ENCODE measurements at regions not wholly inside any gene's neighbourhood (a gene's known extent, or its start where the extent isn't known, plus 50 kb on each side); places are given as distances from the start of the nearest gene placed in this dataset.
"Not testable (repeated sequence)": the region's sequence is repeated elsewhere in the genome, so short reads cannot be mapped to it uniquely, and the experiment has no call there.

DNA sequence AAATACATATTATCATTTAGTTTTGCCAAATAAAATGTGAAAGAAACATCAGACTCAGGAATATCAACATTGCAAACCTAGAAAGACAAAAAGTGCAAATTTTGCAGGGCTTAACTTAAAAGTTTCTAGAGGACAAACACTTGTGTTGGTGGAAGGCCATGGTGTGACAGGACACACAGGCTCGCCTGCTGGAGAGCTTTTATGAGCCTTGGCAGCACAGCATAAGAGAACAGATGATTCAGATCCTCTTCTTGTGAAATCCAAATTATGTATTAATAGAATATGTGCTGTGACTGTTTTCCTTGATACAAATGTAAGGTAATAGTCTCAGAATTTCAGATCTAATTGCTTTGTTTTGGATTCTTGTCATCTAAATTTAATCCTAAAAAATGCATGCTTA, 72.9 kb upstream of the ABCB5 start:
- H3K36me3 ChIP-seq (ENCODE audit: insufficient read depth, low read length), result no peaks in the 10 kb centered on the region
- H3K4me3 ChIP-seq (ENCODE audit: low read length in 2 of 2), result no peak overlapping the region
- Mint-ChIP-seq H3K27ac (no peak overlapping the region), H3K9me3 (peaks cover 0 to 9% (median 2%) of the 10 kb centered on the region in 8 donors), H3K4me3 (no peak overlapping the region), H3K4me1 (no peaks in the 10 kb centered on the region), H3K27me3 (no peaks in the 10 kb centered on the region), H3K36me3 (no peaks in the 10 kb centered on the region)
- no peaks in the 10 kb centered on the region for H3K4me1 ChIP-seq (ENCODE audit: insufficient read depth, low read length)
- no peaks in the 10 kb centered on the region for H3K27me3 ChIP-seq (ENCODE audit: insufficient read depth, low read length)
- no peak for DNase-seq
- ChIA-PET POLR2A (ENCODE audit: partially characterized antibody) (no interaction called here), CTCF (ENCODE audit: partially characterized antibody) (no interaction called here)
- H3K9me3 ChIP-seq (ENCODE audit: control insufficient read depth in 1 of 2, low read length in 2 of 2), result no peaks in the 10 kb centered on the region
- intact Hi-C loops (cut with micrococcal nuclease), result no loop called here
- no peak overlapping the region for H3K27ac ChIP-seq (ENCODE audit: low read depth, low read length)

DNA sequence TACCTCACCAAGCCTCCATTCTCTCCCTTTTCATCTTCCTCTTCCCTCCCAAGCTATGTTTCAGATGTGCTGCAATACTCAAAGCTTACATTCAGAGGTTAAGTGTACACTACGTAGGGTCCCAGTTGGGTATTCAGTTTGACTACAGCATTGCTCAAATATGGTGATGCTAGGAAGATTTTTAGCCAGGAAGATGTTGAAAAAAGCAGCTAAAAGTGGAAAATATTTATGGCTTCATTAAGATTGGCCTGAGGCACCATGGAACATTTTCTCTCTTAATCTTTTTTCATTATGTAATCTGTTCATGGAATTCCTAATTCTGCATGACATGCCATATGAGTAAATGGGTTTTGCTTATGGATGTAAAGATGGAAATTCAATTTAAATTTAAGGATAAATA, 72.0 kb upstream of the ABCB5 start:
- H3K36me3 Mint-ChIP-seq, result no peaks in the 10 kb centered on the region
- ChIA-PET CTCF (ENCODE audit: partially characterized antibody) (no interaction called here), POLR2A (ENCODE audit: partially characterized antibody) (no interaction called here)

GRCh38 chr7:20545016-20545415, 70.5 kb upstream of the ABCB5 start:
- no peaks in the 10 kb centered on the region for H3K27me3 ChIP-seq (ENCODE audit: insufficient read depth, low read length)
- H3K9me3 ChIP-seq (ENCODE audit: control insufficient read depth in 1 of 2, low read length in 2 of 2), result no peaks in the 10 kb centered on the region
- H3K36me3 ChIP-seq (ENCODE audit: insufficient read depth, low read length), result no peaks in the 10 kb centered on the region
- no peak for DNase-seq
- H3K4me3 ChIP-seq (ENCODE audit: low read length in 2 of 2), result no peak overlapping the region
- POLR2A ChIA-PET (ENCODE audit: partially characterized antibody), result no interaction called here
- Mint-ChIP-seq H3K9me3 (peaks cover 0 to 7% (median 0%) of the 10 kb centered on the region in 8 donors), H3K36me3 (no peaks in the 10 kb centered on the region), H3K4me3 (no peak overlapping the region), H3K4me1 (no peaks in the 10 kb centered on the region), H3K27ac (no peak overlapping the region), H3K27me3 (no peaks in the 10 kb centered on the region)
- intact Hi-C loops (cut with micrococcal nuclease), result no loop called here
- CTCF ChIA-PET (ENCODE audit: partially characterized antibody), result no interaction called here
- no peak overlapping the region for H3K27ac ChIP-seq (ENCODE audit: low read depth, low read length)
- no peaks in the 10 kb centered on the region for H3K4me1 ChIP-seq (ENCODE audit: insufficient read depth, low read length)

More for the DNA sequence above, 72.0 kb upstream of the ABCB5 start:
- no peak for DNase-seq
- no peak overlapping the region for H3K27ac ChIP-seq (ENCODE audit: low read depth, low read length)
- H3K27me3 ChIP-seq (ENCODE audit: insufficient read depth, low read length), result no peaks in the 10 kb centered on the region
- H3K9me3 Mint-ChIP-seq, result peaks cover 0 to 9% (median 2%) of the 10 kb centered on the region in 8 donors
- no peak overlapping the region for H3K27ac Mint-ChIP-seq
- intact Hi-C loops (cut with micrococcal nuclease), result no loop called here
- no peak overlapping the region for H3K4me3 Mint-ChIP-seq
- no peak overlapping the region for H3K4me3 ChIP-seq (ENCODE audit: low read length in 2 of 2)
- no peaks in the 10 kb centered on the region for H3K9me3 ChIP-seq (ENCODE audit: control insufficient read depth in 1 of 2, low read length in 2 of 2)
- no peaks in the 10 kb centered on the region for H3K36me3 ChIP-seq (ENCODE audit: insufficient read depth, low read length)
- no peaks in the 10 kb centered on the region for H3K4me1 ChIP-seq (ENCODE audit: insufficient read depth, low read length)
- H3K4me1 Mint-ChIP-seq, result no peaks in the 10 kb centered on the region
- H3K27me3 Mint-ChIP-seq, result no peaks in the 10 kb centered on the region

GRCh38 chr7:20546958-20547357, 68.5 kb upstream of the ABCB5 start:
- H3K27ac Mint-ChIP-seq; H3K27me3 Mint-ChIP-seq; H3K36me3 ChIP-seq (ENCODE audit: insufficient read depth, low read length); H3K9me3 Mint-ChIP-seq; H3K4me1 Mint-ChIP-seq; H3K9me3 ChIP-seq (ENCODE audit: control insufficient read depth in 1 of 2, low read length in 2 of 2); CTCF ChIA-PET (ENCODE audit: partially characterized antibody); H3K27me3 ChIP-seq (ENCODE audit: insufficient read depth, low read length); DNase-seq; H3K4me3 Mint-ChIP-seq; intact Hi-C loops (cut with micrococcal nuclease); POLR2A ChIA-PET (ENCODE audit: partially characterized antibody); H3K27ac ChIP-seq (ENCODE audit: low read depth, low read length); H3K4me3 ChIP-seq (ENCODE audit: low read length in 2 of 2); H3K36me3 Mint-ChIP-seq; H3K4me1 ChIP-seq (ENCODE audit: insufficient read depth, low read length): not testable (repeated sequence)

- CTCF ChIA-PET (ENCODE audit: partially characterized antibody), result no interaction called here
- Histone ChIP-seq H3K4me1 (ENCODE audit: insufficient read depth, low read length) (no peaks in the 10 kb centered on the region), H3K27ac (ENCODE audit: low read depth, low read length) (no peak overlapping the region), H3K4me3 (ENCODE audit: low read length in 2 of 2) (no peak overlapping the region), H3K9me3 (ENCODE audit: control insufficient read depth in 1 of 2, low read length in 2 of 2) (no peaks in the 10 kb centered on the region), H3K36me3 (ENCODE audit: insufficient read depth, low read length) (no peaks in the 10 kb centered on the region), H3K27me3 (ENCODE audit: insufficient read depth, low read length) (no peaks in the 10 kb centered on the region)
- H3K4me1 Mint-ChIP-seq, result no peaks in the 10 kb centered on the region
- no peaks in the 10 kb centered on the region for H3K27me3 Mint-ChIP-seq
- H3K9me3 Mint-ChIP-seq, result peaks cover 0 to 3% (median 0%) of the 10 kb centered on the region in 8 donors
- intact Hi-C loops (cut with micrococcal nuclease), result no loop called here
- no peaks in the 10 kb centered on the region for H3K36me3 Mint-ChIP-seq
- DNase-seq, result no peak
- H3K4me3 Mint-ChIP-seq, result no peak overlapping the region
- POLR2A ChIA-PET (ENCODE audit: partially characterized antibody), result no interaction called here
- no peak overlapping the region for H3K27ac Mint-ChIP-seq
Observed at GRCh38 chr7:20554072-20554471, 61.4 kb upstream of the ABCB5 start.

DNA sequence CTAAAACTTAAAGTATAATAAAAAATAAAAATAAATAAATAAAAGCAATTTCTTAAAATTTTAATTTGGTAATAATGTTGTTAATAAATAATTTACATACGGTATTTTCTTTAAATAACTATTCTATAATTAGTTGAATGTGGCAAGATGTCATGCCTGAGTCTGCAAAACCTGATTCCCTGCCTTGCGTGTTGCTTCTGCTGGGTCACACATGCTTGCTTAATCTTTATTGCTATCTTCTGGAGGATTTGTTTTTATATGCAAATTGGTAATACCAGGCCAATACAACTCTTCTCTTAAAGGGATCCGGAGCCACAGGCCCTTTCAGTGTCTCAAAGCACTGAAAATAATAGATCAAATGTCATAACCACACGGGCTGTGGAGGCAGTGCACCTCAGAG, 59.4 kb upstream of the ABCB5 start:
- Histone ChIP-seq H3K9me3 (ENCODE audit: control insufficient read depth in 1 of 2, low read length in 2 of 2) (no peaks in the 10 kb centered on the region), H3K27me3 (ENCODE audit: insufficient read depth, low read length) (no peaks in the 10 kb centered on the region), H3K27ac (ENCODE audit: low read depth, low read length) (no peak overlapping the region), H3K4me3 (ENCODE audit: low read length in 2 of 2) (no peak overlapping the region), H3K36me3 (ENCODE audit: insufficient read depth, low read length) (no peaks in the 10 kb centered on the region), H3K4me1 (ENCODE audit: insufficient read depth, low read length) (no peaks in the 10 kb centered on the region)
- H3K9me3 Mint-ChIP-seq, result peaks cover 0 to 3% (median 0%) of the 10 kb centered on the region in 8 donors
- no peak for DNase-seq
- H3K27me3 Mint-ChIP-seq, result no peaks in the 10 kb centered on the region
- ChIA-PET CTCF (ENCODE audit: partially characterized antibody) (no interaction called here), POLR2A (ENCODE audit: partially characterized antibody) (no interaction called here)
- no peak overlapping the region for H3K27ac Mint-ChIP-seq
- no peak overlapping the region for H3K4me3 Mint-ChIP-seq
- no peaks in the 10 kb centered on the region for H3K36me3 Mint-ChIP-seq
- H3K4me1 Mint-ChIP-seq, result no peaks in the 10 kb centered on the region
- intact Hi-C loops (cut with micrococcal nuclease), result no loop called here

GRCh38 chr7:20557116-20557515, 58.4 kb upstream of the ABCB5 start:
- Histone ChIP-seq H3K4me3 (ENCODE audit: low read length in 2 of 2) (no peak overlapping the region), H3K27ac (ENCODE audit: low read depth, low read length) (no peak overlapping the region), H3K9me3 (ENCODE audit: control insufficient read depth in 1 of 2, low read length in 2 of 2) (no peaks in the 10 kb centered on the region), H3K36me3 (ENCODE audit: insufficient read depth, low read length) (no peaks in the 10 kb centered on the region), H3K27me3 (ENCODE audit: insufficient read depth, low read length) (no peaks in the 10 kb centered on the region), H3K4me1 (ENCODE audit: insufficient read depth, low read length) (no peaks in the 10 kb centered on the region)
- Mint-ChIP-seq H3K27me3 (no peaks in the 10 kb centered on the region), H3K4me3 (no peak overlapping the region), H3K27ac (no peak overlapping the region), H3K4me1 (no peaks in the 10 kb centered on the region), H3K9me3 (peaks cover 0 to 3% (median 0%) of the 10 kb centered on the region in 8 donors), H3K36me3 (no peaks in the 10 kb centered on the region)
- CTCF ChIA-PET (ENCODE audit: partially characterized antibody), result no interaction called here
- intact Hi-C loops (cut with micrococcal nuclease), result no loop called here
- POLR2A ChIA-PET (ENCODE audit: partially characterized antibody), result no interaction called here
- no peak for DNase-seq

DNA sequence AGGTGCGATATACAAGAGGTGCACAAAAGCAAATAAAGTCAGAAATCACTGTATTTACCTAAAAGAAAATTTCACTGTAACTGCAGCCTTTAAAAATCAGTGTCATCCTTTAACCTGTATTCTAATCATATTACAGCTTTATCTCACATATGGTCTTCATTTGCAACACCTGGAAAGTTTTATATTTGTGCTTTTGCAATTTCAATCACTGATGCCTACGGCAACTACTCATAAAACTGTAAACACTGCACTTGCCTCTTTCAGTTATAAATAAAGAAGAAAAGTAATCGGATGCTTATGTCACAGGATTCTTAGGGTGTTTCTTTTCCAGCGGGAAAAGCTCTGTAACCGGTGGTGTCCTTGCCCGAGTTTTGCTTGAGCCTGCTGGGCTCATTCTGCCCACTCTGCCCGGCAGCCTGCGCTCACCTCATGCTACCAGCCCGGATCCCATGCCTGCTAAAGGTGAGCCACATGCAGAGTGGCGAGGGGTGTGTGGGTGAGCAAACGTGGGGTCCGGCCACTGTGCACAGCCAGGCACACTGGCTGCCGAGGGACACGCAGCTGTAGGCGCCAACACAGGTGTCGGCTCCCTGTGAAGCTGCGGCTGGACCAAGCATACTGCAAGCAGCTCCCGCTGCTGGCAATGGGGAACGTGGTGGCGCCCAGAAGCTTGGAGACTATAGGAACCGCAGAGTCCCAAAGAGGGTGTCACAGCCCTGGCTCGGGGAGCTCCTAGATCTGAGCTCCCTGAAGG, 56.3 kb upstream of the ABCB5 start:
- H3K4me3 ChIP-seq (ENCODE audit: low read length in 2 of 2), result no peak overlapping the region
- ChIA-PET POLR2A (ENCODE audit: partially characterized antibody) (no interaction called here), CTCF (ENCODE audit: partially characterized antibody) (no interaction called here)
- Mint-ChIP-seq H3K4me3 (no peak overlapping the region), H3K36me3 (no peaks in the 10 kb centered on the region), H3K27ac (no peak overlapping the region), H3K27me3 (no peaks in the 10 kb centered on the region), H3K9me3 (peaks cover 0 to 3% (median 0%) of the 10 kb centered on the region in 8 donors), H3K4me1 (no peaks in the 10 kb centered on the region)
- no peaks in the 10 kb centered on the region for H3K27me3 ChIP-seq (ENCODE audit: insufficient read depth, low read length)
- no peaks in the 10 kb centered on the region for H3K9me3 ChIP-seq (ENCODE audit: control insufficient read depth in 1 of 2, low read length in 2 of 2)
- intact Hi-C loops (cut with micrococcal nuclease), result no loop called here
- DNase-seq, result no peak
- H3K27ac ChIP-seq (ENCODE audit: low read depth, low read length), result no peak overlapping the region
- H3K36me3 ChIP-seq (ENCODE audit: insufficient read depth, low read length), result no peaks in the 10 kb centered on the region
- no peaks in the 10 kb centered on the region for H3K4me1 ChIP-seq (ENCODE audit: insufficient read depth, low read length)
